GM19467 (cell line): ENCODE measurements at regions not wholly inside any gene's neighbourhood (a gene's known extent, or its start where the extent isn't known, plus 50 kb on each side); places are given as distances from the start of the nearest gene placed in this dataset.
A peak's percentile ranks its signal among the peaks of the same experiment; 100 is the strongest.
"Not testable (repeated sequence)": the region's sequence is repeated elsewhere in the genome, so short reads cannot be mapped to it uniquely, and the experiment has no call there.

ENCODE experiments used
- ATAC-seq: cut with Tn5 transposase; IDR thresholded peaks from one replicate; pipeline ENCODE4 v1.9.1; 2021; ENCODE audit warnings: mild to moderate bottlenecking, moderate library complexity; ENCODE audit not compliant: unreplicated experiment

GRCh38 chr5:82901281-82901888 lies 175.8 kb downstream of the TMEM167A start:
- ATAC-seq = no peak

DNA sequence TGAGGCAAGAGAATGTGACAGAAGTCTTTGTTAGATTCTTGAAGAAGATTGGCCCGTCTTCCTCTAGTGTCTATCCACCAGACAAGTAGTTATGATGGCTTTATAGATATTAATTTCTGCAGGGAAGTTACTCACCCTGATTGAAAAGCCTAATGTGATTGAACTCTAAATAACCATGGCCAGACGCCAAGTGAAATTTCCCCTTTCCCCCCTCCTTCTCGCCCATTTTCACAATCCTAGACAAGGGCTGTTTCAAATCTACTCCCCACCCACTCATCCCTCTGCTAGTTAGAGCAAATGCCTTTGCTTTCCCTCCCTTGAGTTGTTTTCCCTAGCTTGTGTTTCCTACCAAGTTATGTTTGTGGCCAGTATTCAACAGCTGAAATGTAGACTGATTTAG lies 182.5 kb downstream of the TMEM167A start:
- no peak for ATAC-seq

DNA sequence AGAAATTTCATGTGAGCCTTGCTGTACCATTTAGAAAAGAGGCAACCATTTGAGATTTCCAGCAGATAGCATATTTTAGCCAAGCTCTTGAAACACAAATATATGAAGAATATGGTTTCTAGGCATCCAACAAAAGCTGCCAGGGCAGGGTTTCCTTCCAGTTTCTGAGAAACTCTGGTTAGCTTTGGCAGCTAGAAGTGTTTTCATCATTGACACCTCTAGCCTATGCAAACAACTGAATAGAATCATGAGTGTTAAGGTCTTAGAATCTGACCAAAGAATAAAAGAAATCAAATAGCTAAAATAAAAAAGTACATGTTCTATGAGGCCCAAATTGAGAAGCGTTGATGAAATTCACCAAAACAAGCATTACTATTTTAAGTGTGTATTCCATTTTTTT lies 188.1 kb downstream of the TMEM167A start:
- no peak for ATAC-seq

DNA sequence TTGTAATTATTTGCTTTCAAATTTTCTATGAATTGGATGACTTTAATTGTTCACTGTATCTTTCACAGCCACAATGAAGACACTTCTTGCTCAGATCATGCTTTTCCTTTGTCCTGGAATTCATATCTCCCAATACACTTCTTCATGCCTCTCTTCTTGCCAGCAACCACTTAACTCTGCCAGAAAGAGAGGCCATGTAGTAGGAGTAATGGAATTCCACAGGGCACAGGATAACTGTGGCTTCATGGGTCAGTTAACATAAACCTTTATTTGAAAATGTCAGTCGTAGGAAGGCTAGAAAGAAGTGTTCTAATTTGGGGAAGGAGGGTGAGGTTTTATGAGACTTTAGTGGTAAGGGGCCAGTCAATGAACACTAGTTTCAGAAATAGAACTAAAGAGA lies 190.3 kb downstream of the TMEM167A start:
- no peak for ATAC-seq

GRCh38 chr5:82885627-82886389 lies 191.4 kb downstream of the TMEM167A start:
- no peak for ATAC-seq

DNA sequence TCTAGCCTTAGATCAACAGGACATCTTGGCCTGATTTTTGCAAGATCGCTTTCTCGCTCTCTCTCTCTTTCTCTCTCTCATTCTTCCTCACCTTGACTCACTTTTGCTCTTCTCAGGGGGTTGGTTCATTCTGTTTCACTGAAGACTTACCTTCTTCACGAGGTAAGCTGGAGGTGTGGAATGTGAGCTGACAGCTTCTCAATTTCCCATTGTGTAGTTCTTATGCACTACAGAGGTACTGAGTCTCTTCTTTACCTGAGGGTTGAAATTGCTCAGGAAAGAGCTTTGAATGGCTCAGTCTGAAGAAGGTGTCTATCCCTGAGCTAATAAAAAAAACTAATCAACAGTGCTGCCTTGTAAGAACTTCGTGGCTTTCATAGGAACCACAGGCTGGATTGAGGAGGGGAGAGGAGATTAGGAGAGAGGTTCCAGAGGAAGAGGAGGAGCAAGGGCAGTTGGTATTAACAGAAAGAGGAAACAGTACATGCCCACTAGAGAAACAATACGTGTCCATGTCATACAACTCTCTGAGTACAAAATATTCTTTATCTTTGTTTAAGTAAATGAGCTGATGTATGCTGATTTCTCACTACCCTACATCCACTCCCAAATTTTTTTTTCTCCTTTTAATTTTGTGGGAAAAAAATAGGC lies 192.2 kb downstream of the TMEM167A start:
- ATAC-seq = no peak

GRCh38 chr5:82882316-82882715 lies 194.9 kb downstream of the TMEM167A start:
- ATAC-seq = no peak

DNA sequence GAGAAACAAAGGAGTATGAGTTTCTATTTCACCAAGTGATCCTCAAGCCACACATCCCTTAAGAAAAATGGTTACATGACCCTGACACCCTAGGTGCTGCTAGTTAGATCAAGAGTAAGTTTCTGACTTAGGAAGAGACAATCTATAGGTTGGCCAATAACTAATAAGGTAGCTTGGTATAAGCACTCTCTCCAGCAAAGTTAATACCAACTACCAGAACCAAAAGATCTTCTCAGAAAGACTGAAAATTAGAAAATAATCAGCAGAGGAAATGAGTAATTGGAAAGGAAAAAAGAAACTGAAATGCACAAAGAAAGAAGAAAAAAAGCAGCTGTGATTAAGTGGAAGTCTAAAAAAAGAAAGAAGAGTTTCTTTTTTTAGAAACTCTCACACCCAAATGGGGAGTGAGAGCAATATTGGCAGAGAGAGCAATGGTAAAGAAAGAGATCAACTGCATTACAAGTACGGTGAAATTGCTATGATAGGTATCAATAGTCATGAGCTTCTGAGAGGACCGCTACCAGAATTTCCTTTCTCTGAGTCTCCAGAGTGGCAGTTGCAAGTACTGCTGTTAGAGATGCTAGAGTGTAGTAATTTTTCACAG lies 195.5 kb downstream of the TMEM167A start:
- ATAC-seq = peak; percentile 50

- no peak for ATAC-seq
Measured at GRCh38 chr5:82879089-82879488, 198.1 kb downstream of the TMEM167A start.

DNA sequence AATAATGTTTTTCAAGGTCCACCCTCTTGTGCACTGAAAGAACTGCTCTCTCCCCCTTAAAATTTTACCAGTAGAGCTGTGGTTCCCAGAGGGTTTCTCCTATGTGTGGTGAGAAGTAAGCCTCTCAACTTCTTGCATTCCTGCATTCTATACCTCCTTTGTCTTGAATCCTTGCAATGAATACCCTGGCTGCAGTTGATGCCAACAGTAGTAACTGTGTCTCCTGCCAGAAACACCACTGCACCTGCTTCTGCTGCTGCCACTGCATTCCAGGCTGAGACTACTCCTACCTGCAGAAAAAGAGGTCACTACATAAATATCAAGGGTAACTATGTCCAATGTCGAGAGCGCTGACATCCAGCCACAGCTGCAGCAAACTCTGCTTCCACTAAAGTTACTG lies 203.7 kb downstream of the TMEM167A start:
- no peak for ATAC-seq

GRCh38 chr5:82872321-82873288 lies 204.6 kb downstream of the TMEM167A start:
- ATAC-seq = not testable (repeated sequence)

- ATAC-seq = no peak
Measured at GRCh38 chr5:82865625-82866024, 211.6 kb downstream of the TMEM167A start.

DNA sequence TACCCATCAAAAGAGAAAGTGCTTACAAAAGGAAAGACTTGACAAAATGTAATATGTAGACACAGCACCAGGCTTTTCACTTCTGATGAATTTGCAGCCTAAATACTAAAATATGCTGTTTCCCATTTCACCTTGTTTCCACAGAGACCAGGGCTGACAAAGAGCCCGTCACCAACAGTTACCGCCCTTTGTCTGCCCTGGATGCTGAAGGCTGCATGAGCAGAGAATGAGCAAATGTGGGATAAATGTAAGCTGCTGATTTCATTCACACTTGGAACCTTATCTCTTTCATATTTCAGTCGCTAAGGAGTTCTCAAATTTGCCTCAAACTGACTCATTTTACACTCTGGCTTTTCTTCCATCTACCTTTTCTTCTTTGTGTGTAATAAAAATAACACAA lies 213.9 kb downstream of the TMEM167A start:
- no peak for ATAC-seq

- ATAC-seq = no peak
Measured at GRCh38 chr5:82862711-82863110, 214.5 kb downstream of the TMEM167A start.

GRCh38 chr5:82862261-82862660 lies 214.9 kb downstream of the TMEM167A start:
- no peak for ATAC-seq

GRCh38 chr5:82861701-82862100 lies 215.5 kb downstream of the TMEM167A start:
- ATAC-seq = no peak

GRCh38 chr5:82859451-82860140 lies 217.6 kb downstream of the TMEM167A start:
- ATAC-seq = no peak

DNA sequence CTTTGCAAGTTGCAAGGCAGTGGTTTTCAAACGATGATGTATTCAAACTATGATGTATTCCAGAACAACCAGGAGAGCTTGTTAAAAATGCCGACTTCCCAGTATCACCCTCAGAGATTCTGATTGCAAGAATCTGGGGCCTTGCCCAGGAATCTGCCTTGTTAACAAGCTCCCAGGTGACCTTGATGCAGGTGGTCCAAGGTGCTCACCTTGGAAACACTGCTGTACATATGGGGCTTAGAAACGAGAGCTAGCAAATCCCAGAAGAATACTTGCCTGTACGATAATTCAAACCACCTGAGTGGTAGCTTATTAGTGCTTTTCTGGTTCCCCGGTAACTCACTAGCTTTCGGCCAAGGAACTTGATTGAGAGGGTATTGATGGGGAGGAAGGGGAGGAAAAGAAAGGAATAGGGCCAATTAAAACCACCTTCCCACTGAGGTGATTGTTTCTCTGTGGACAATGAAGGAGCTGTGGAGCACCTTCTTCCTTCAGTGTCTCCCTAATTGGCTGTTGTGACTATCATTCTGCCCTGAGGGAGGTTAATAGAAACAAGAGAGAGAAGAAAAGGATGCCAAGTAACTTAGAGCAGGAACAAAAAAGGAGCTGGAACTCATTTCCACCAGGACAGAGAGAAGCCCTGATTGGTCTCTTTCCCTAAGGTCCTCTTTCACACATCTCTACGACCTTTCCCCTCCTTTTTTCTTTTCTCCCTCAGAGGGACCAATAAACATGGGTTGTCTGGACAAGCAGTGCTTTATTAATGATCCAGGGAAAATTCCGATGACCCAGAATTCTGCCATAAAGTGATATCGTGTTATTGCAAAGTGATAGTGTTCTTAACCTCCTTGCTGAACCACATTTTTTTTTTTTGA lies 218.8 kb downstream of the TMEM167A start:
- ATAC-seq = no peak
